Nephron progenitor cell (in vitro differentiated cells): ENCODE measurements at regions not wholly inside any gene's neighbourhood (a gene's known extent, or its start where the extent isn't known, plus 50 kb on each side); places are given as distances from the start of the nearest gene placed in this dataset.

Source experiments
- DNase-seq: peaks from one replicate; pipeline ENCODE4 v3.0.0; 2021
- H3K27ac Mint-ChIP-seq: 2 replicates; pipeline ENCODE4 v1.8.0; 2021; ENCODE audit warnings: mild to moderate bottlenecking, moderate library complexity, mixed read lengths
- H3K27me3 Mint-ChIP-seq: 2 replicates; pipeline ENCODE4 v1.8.0; 2021; ENCODE audit warnings: mild to moderate bottlenecking, low read depth, mixed read lengths; ENCODE audit not compliant: poor library complexity
- H3K36me3 Mint-ChIP-seq: 2 replicates; pipeline ENCODE4 v1.8.0; 2021; ENCODE audit warnings: low read depth, mixed read lengths
- H3K4me1 Mint-ChIP-seq: 2 replicates; pipeline ENCODE4 v1.8.0; 2021; ENCODE audit warnings: mixed read lengths
- H3K4me3 Mint-ChIP-seq: 2 replicates; pipeline ENCODE4 v1.8.0; 2021; ENCODE audit warnings: mild to moderate bottlenecking, moderate library complexity, mixed read lengths
- H3K9me3 Mint-ChIP-seq: 2 replicates; pipeline ENCODE4 v1.8.0; 2021; ENCODE audit warnings: mild to moderate bottlenecking, moderate library complexity, mixed read lengths
- TF ChIP-seq, protein P1 (sequence below): fragments of 200-600 bp; sonication (generic); IDR thresholded peaks from 2 replicates; pipeline ENCODE4 v1.5.0; 2021; ENCODE audit warnings: antibody characterized with exemption

DNA sequence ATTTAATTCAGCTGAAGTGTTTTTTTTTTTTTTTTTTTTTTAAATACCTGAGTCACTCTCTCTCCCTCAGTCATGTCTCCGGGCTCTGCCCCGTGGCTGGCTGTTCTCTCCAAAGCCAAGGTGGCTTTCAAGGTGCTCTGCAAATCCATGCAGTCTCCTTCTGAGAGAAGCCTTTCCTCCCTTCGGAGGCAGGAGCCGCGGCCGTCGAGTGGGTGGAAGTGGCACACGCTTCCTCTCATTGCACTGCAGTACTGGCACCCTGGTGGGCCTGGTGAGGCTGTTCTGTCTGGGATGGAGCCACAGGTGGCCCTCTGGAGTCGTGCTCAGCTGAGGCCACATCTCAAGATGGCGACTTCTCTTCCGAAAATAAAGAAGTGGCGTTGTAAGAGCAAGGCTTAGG, 221.8 kb downstream of the GLRX3 start:
- TF ChIP-seq, protein P1, sequence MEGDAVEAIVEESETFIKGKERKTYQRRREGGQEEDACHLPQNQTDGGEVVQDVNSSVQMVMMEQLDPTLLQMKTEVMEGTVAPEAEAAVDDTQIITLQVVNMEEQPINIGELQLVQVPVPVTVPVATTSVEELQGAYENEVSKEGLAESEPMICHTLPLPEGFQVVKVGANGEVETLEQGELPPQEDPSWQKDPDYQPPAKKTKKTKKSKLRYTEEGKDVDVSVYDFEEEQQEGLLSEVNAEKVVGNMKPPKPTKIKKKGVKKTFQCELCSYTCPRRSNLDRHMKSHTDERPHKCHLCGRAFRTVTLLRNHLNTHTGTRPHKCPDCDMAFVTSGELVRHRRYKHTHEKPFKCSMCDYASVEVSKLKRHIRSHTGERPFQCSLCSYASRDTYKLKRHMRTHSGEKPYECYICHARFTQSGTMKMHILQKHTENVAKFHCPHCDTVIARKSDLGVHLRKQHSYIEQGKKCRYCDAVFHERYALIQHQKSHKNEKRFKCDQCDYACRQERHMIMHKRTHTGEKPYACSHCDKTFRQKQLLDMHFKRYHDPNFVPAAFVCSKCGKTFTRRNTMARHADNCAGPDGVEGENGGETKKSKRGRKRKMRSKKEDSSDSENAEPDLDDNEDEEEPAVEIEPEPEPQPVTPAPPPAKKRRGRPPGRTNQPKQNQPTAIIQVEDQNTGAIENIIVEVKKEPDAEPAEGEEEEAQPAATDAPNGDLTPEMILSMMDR, result no peak
- Mint-ChIP-seq H3K27ac (no peak overlapping the region), H3K36me3 (no peaks in the 10 kb centered on the region), H3K9me3 (no peaks in the 10 kb centered on the region), H3K4me3 (no peak overlapping the region), H3K27me3 (peaks cover 17% of the 10 kb centered on the region), H3K4me1 (peaks cover 19% of the 10 kb centered on the region)
- no peak for DNase-seq

DNA sequence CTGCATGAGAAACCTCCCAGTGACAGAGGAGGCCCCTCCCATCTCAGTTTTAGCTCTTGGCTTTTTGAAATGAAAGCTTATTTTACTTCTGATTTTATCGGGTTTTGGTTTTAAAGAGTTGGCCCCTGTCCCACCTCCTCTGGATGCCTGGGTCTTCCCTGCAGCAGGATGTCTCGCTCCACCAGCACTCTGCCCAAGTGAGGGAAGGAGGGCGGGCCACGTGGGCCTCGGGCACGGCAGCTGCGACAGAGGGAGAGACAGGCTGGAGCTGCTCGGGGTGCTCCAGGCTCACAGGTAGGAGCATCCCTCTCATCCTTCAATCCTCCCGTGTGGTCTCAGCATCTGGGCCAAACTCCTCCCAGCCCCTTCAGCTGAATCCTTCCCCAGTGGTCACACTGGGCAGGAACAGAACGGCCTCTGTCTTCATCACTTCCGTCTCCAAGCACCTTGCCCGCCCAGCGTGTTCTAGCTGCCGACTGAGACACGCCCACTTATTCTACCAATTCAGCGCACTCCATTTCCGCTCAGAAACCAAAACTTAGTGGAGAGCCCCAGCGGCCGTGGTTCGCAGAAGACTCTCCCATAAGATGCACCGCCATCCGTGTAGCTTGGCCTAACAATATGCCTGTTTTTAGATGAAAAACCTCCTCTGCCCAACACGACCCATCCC, 222.9 kb downstream of the GLRX3 start:
- DNase-seq, result no peak
- Mint-ChIP-seq H3K4me1 (peaks cover 19% of the 10 kb centered on the region), H3K27ac (no peak overlapping the region), H3K27me3 (peaks cover 28% of the 10 kb centered on the region), H3K36me3 (no peaks in the 10 kb centered on the region), H3K4me3 (no peak overlapping the region), H3K9me3 (no peaks in the 10 kb centered on the region)
- TF ChIP-seq, protein P1, result no peak

DNA sequence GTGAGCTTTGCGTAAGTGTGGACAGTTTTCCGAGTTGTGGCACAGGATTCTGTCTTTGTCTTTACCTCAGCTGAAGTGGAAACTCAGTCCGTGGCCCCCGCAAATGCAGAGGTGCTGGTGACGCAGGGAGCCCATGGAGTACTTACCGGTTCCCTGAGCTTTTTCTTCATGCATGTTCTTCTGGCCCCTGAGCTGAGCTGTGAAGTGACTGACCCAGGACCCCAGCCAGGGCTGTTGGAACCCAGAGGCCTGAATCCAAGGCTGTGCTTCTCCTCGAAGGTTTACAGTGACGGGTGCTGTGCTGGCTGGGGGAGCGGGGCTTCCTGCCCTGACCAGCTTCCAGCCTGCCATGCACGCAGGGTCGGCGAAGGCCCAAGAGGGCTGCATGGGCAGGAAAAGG, 223.5 kb downstream of the GLRX3 start:
- Mint-ChIP-seq H3K4me1 (peaks cover 19% of the 10 kb centered on the region), H3K27me3 (peaks cover 30% of the 10 kb centered on the region), H3K27ac (no peak overlapping the region), H3K4me3 (no peak overlapping the region), H3K9me3 (no peaks in the 10 kb centered on the region), H3K36me3 (no peaks in the 10 kb centered on the region)
- TF ChIP-seq, protein P1, result no peak
- DNase-seq, result no peak

DNA sequence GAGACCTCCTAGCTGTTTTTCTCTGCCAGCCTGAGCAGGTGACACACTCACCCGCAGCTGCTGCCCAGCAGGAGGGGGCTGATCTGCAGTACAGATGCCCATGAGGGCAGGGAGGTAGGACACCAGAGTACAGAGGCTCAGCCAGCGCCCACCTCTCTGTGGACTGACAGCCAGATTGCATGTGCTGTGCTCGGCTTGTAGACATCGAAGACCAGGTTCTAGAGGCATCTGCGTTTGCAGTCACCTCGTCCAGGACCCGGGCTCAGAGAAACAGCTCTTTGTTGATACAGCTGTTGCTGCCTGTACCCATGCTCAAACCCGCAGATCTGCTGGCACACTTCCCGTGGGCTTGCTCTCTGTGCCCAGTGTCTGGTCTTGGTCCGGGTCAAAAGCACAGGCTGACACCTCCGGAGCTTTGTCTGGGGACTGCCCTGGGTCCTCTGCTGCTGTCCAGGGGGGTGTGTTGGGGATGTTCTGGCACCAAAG, 224.7 kb downstream of the GLRX3 start:
- Mint-ChIP-seq H3K27me3 (peaks cover 30% of the 10 kb centered on the region), H3K9me3 (no peaks in the 10 kb centered on the region), H3K27ac (no peak overlapping the region), H3K36me3 (no peaks in the 10 kb centered on the region), H3K4me1 (peaks cover 24% of the 10 kb centered on the region), H3K4me3 (no peak overlapping the region)
- DNase-seq, result no peak
- TF ChIP-seq, protein P1, result no peak

DNA sequence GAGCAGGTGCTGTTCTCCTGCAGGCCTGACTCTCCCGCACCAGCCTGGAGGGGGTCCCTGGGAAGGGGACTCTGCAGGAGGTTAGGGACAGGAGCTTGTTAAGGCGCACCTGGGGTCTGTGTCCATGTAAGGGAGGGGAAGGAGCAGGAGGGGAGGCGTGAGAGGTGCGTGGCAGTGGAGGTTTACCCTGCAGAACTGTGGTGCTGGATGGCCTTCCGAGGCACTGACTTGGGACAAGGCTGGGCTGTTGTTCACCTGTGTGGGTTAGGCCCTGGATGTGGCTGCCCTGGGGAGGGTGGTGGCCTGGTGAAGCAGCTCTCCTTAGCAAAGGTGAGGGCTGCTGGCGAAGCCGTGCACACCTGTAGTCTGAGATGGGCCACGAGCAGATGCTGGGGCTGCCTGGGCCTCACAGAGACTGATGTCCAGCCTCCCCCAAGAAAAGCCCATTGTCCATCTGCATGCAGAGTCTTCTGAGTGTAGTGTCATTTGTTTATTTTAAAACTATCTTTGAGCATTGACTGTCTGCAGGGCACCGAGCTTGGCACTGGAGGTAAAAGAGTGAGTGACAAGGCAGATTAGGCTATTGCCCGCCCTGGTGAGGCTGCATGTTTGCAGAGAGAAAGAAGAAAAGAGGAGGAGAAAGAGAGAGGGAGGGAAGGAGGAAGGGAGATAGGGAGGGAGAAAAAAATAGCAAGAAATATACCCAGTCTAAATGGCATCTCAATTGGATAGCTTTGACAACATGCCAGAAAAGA, 225.3 kb downstream of the GLRX3 start:
- H3K27me3 Mint-ChIP-seq, result peaks cover 24% of the 10 kb centered on the region
- H3K27ac Mint-ChIP-seq, result no peak overlapping the region
- H3K36me3 Mint-ChIP-seq, result no peaks in the 10 kb centered on the region
- no peak overlapping the region for H3K4me3 Mint-ChIP-seq
- peaks cover 24% of the 10 kb centered on the region for H3K4me1 Mint-ChIP-seq
- DNase-seq, result no peak
- TF ChIP-seq, protein P1, result no peak
- no peaks in the 10 kb centered on the region for H3K9me3 Mint-ChIP-seq
